ENCODE measurements at regions not wholly inside any gene's neighbourhood (a gene's known extent, or its start where the extent isn't known, plus 50 kb on each side); places are given as distances from the start of the nearest gene placed in this dataset.

GRCh38 chr12:102593134-102593533, 112.8 kb upstream of the IGF1 start:
- TF ChIP-seq, protein P1, sequence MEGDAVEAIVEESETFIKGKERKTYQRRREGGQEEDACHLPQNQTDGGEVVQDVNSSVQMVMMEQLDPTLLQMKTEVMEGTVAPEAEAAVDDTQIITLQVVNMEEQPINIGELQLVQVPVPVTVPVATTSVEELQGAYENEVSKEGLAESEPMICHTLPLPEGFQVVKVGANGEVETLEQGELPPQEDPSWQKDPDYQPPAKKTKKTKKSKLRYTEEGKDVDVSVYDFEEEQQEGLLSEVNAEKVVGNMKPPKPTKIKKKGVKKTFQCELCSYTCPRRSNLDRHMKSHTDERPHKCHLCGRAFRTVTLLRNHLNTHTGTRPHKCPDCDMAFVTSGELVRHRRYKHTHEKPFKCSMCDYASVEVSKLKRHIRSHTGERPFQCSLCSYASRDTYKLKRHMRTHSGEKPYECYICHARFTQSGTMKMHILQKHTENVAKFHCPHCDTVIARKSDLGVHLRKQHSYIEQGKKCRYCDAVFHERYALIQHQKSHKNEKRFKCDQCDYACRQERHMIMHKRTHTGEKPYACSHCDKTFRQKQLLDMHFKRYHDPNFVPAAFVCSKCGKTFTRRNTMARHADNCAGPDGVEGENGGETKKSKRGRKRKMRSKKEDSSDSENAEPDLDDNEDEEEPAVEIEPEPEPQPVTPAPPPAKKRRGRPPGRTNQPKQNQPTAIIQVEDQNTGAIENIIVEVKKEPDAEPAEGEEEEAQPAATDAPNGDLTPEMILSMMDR (IDR thresholded peaks at IDR 0.05): no peak
- TF ChIP-seq POLR2A (IDR thresholded peaks at IDR 0.05; ENCODE audit: low read depth): no peak
